ENCODE measurements at regions not wholly inside any gene's neighbourhood (a gene's known extent, or its start where the extent isn't known, plus 50 kb on each side); places are given as distances from the start of the nearest gene placed in this dataset.

DNA sequence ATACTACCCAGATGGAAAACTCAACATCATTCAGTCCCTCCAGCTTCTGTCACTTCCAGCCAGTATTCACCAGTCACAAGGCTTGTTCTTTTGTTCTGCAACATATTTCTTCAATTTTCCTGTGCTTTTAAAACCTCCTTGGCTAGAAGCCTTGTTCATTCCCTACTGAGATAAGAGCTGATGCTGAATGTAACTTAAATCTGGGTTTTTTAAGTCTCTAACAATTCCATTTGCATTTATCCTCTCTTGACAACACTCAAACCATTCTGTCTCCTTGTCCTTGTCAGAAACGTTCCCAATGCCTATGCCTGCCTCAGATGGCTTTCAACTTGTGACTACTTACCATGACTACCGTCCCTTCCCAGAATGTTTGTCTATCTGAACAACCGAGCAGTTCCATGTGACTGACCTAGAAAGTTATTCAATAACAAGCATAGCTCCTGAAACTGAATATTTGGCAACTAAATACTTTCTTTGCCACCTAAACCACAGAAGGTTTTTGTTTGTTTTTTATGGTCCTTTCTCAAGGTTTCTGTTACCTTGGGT lies 682.9 kb upstream of the GALNTL6 start:
- Histone ChIP-seq H3K27me3 (no peaks in the 10 kb centered on the region), H3K27ac (no peak overlapping the region), H3K4me1 (no peaks in the 10 kb centered on the region), H3K9me3 (no peaks in the 10 kb centered on the region), H3K4me3 (no peak overlapping the region), H3K36me3 (no peaks in the 10 kb centered on the region)
- 30 to 38% methylated on average over 3 of the region's 3 CpGs for WGBS, 2 donors (ENCODE audit: low coverage in 1 of 2)
- TF ChIP-seq EP300 (IDR thresholded peaks at IDR 0.05) (no peak), POLR2A (IDR thresholded peaks at IDR 0.05) (no peak), POLR2AphosphoS5 (IDR thresholded peaks at IDR 0.05) (no peak)
- TF ChIP-seq, protein P1, sequence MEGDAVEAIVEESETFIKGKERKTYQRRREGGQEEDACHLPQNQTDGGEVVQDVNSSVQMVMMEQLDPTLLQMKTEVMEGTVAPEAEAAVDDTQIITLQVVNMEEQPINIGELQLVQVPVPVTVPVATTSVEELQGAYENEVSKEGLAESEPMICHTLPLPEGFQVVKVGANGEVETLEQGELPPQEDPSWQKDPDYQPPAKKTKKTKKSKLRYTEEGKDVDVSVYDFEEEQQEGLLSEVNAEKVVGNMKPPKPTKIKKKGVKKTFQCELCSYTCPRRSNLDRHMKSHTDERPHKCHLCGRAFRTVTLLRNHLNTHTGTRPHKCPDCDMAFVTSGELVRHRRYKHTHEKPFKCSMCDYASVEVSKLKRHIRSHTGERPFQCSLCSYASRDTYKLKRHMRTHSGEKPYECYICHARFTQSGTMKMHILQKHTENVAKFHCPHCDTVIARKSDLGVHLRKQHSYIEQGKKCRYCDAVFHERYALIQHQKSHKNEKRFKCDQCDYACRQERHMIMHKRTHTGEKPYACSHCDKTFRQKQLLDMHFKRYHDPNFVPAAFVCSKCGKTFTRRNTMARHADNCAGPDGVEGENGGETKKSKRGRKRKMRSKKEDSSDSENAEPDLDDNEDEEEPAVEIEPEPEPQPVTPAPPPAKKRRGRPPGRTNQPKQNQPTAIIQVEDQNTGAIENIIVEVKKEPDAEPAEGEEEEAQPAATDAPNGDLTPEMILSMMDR (IDR thresholded peaks at IDR 0.05): no peak
- no peak for ATAC-seq

DNA sequence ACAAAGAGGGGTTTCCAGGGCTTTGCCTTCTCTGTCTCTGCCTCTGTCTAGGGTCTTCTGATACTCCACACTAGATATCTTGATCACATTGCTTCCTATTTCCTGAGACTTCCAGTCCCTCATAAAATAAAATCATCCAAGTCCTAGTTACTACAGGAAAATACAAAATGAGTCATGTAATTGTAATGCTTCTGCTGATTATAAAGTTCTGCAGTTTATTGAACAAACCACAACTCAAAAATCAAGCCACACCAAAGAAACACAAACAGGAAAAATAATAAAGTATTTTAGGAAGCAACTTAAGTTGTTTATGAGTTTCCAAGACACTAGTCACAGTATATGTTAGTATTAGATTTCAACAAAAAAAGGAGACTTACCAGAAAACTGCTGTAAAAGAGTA lies 695.1 kb upstream of the GALNTL6 start:
- Histone ChIP-seq H3K4me1 (no peaks in the 10 kb centered on the region), H3K27me3 (no peaks in the 10 kb centered on the region), H3K4me3 (no peak overlapping the region), H3K36me3 (no peaks in the 10 kb centered on the region), H3K9me3 (peaks cover 0 to 16% (median 0%) of the 10 kb centered on the region in 3 donors), H3K27ac (no peak overlapping the region)
- ATAC-seq: no peak
- TF ChIP-seq POLR2AphosphoS5 (IDR thresholded peaks at IDR 0.05) (no peak), POLR2A (IDR thresholded peaks at IDR 0.05) (no peak), EP300 (IDR thresholded peaks at IDR 0.05) (no peak)

DNA sequence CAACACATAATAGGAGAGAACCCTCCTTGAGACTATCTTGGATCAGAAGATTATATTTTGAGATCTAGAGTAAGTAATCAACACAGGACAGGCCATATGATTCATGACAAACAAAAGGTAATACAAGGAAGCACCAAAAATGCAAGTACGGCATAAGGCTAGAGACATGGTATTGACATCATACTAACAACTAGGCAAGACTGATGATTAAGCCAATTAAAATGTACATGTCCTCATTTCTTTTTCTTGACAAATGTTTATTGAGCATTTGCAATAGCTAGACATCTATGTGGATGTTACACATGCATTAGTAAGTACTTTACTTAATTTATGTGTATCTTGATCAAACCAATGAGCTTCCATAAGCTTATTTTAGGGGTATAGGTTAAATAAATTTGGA lies 695.7 kb upstream of the GALNTL6 start:
- no peak for ATAC-seq
- Histone ChIP-seq H3K4me3 (no peak overlapping the region), H3K36me3 (no peaks in the 10 kb centered on the region), H3K4me1 (no peaks in the 10 kb centered on the region), H3K9me3 (peaks cover 0 to 16% (median 0%) of the 10 kb centered on the region in 3 donors), H3K27ac (no peak overlapping the region), H3K27me3 (no peaks in the 10 kb centered on the region)
- WGBS, 2 donors (ENCODE audit: low coverage in 1 of 2): 80 to 87% methylated on average over 1 of the region's 1 CpG
- TF ChIP-seq POLR2A (IDR thresholded peaks at IDR 0.05) (no peak), POLR2AphosphoS5 (IDR thresholded peaks at IDR 0.05) (no peak), EP300 (IDR thresholded peaks at IDR 0.05) (no peak)
- TF ChIP-seq, protein P1 (IDR thresholded peaks at IDR 0.05): no peak

DNA sequence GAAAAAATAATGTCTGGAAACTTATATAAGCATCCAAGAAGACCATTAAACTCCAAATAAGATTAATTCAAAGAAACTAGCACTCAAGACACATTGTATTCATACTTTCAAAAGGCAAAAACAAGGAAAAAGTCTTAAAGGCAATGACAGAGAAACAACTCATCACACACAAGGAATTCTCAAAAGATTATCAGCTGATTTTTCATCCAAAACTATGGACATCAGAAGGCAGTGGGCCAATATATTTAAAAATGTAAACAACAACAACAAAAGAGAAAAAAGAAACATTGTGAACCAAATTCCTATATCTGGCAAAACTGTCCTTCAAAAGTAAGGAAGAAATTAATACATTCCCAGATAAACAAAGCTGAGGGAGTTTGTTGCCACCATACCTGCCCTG lies 711.4 kb upstream of the GALNTL6 start:
- Histone ChIP-seq H3K4me1 (no peaks in the 10 kb centered on the region), H3K4me3 (no peak overlapping the region), H3K36me3 (no peaks in the 10 kb centered on the region), H3K27ac (no peak overlapping the region), H3K9me3 (peaks cover 0 to 8% (median 0%) of the 10 kb centered on the region in 3 donors), H3K27me3 (no peaks in the 10 kb centered on the region)
- ATAC-seq: no peak
- TF ChIP-seq POLR2AphosphoS5 (IDR thresholded peaks at IDR 0.05) (no peak), EP300 (IDR thresholded peaks at IDR 0.05) (no peak), POLR2A (IDR thresholded peaks at IDR 0.05) (no peak)
- TF ChIP-seq, protein P1 (IDR thresholded peaks at IDR 0.05): no peak

DNA sequence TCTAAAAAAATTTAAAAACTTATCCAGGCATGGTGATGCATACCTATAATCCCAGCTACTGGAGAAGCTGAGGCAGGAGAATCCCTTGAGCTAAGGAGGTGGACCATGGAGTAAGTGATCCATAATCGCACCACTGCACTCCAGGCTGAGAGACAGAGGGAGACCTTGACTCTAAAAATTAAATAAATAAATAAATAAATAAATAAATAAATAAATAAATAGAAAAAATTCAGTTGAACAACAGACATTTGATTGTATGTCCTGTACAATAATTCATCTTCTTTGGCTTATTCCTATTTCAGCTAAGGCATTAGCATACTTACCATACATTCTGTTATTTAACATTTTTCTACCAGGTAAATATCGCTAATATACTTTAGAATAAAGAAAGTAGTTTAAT lies 726.1 kb upstream of the GALNTL6 start:
- no peak overlapping the region for H3K27ac ChIP-seq
- H3K4me1 ChIP-seq: no peaks in the 10 kb centered on the region
- ATAC-seq: no peak
- TF ChIP-seq, protein P1 (IDR thresholded peaks at IDR 0.05): no peak
- no peak for TF ChIP-seq EP300 (IDR thresholded peaks at IDR 0.05)
- H3K4me3 ChIP-seq: no peak overlapping the region
- H3K9me3 ChIP-seq: peaks cover 0 to 5% (median 0%) of the 10 kb centered on the region in 3 donors
- H3K27me3 ChIP-seq: no peaks in the 10 kb centered on the region
- no peaks in the 10 kb centered on the region for H3K36me3 ChIP-seq
- WGBS, 2 donors (ENCODE audit: low coverage in 1 of 2): 89 to 93% methylated on average over 1 to 2 of the region's 2 CpGs

All from gastroesophageal sphincter (tissue), 4 donors.